Uterus (tissue), 3 donors: ENCODE measurements at regions not wholly inside any gene's neighbourhood (a gene's known extent, or its start where the extent isn't known, plus 50 kb on each side); places are given as distances from the start of the nearest gene placed in this dataset.
"Not testable (repeated sequence)": the region's sequence is repeated elsewhere in the genome, so short reads cannot be mapped to it uniquely, and the experiment has no call there.

Experiments
- DNase-seq, 2 donors: peaks; one replicate each; pipeline ENCODE4 v3.0.0-alpha.2; 2019 to 2020
- H3K27ac ChIP-seq, 2 donors: fragments of 200-600 bp; sonication (generic); 1 replicate in 1 of 2; 2 replicates in 1 of 2; pipeline ENCODE4 v1.5.1; 2016 to 2018
- H3K27me3 ChIP-seq, 2 donors: fragments of 200-600 bp; sonication (generic); one replicate each; pipeline ENCODE4 v1.5.1; 2018 to 2019; ENCODE audit warnings: control low read depth in 1 of 2
- H3K36me3 ChIP-seq, 2 donors: fragments of 200-600 bp; sonication (generic); one replicate each; pipeline ENCODE4 v1.5.1; 2019; ENCODE audit warnings: control low read depth in 1 of 2
- H3K4me1 ChIP-seq, 2 donors: fragments of 200-600 bp; sonication (generic); one replicate each; pipeline ENCODE4 v1.5.1; 2018 to 2019; ENCODE audit warnings: control low read depth in 1 of 2
- H3K4me3 ChIP-seq, 2 donors: fragments of 200-600 bp; sonication (generic); 1 replicate in 1 of 2; 2 replicates in 1 of 2; pipeline ENCODE4 v1.5.1; 2018 to 2019; ENCODE audit warnings: mild to moderate bottlenecking in 1 of 2
- H3K9me3 ChIP-seq, 2 donors: fragments of 200-600 bp; sonication (generic); one replicate each; pipeline ENCODE4 v1.5.1; 2019; ENCODE audit warnings: control low read depth in 1 of 2
- CTCF ChIP-seq, 4 experiments: fragments of 200-600 bp in 2 of 4; fragments of 450-650 bp in 2 of 4; sonication (generic) in 2 of 4; IDR thresholded peaks; one replicate each; pipeline ENCODE4 v1.5.1; 2016 to 2019; ENCODE audit warnings: antibody characterized with exemption in 4 of 4, mild to moderate bottlenecking in 2 of 4, moderate library complexity in 1 of 4
- POLR2A ChIP-seq, 2 donors: fragments of 450-650 bp; IDR thresholded peaks; one replicate each; pipeline ENCODE4 v1.6.1; 2016; ENCODE audit warnings: antibody characterized with exemption in 2 of 2, mild to moderate bottlenecking in 1 of 2, moderate library complexity in 1 of 2
- intact Hi-C: fragments of 100-400 bp; cut with DNase I; formaldehyde crosslinking; loops from one replicate; pipeline ENCODE4 v1.15.1; 2023; ENCODE audit warnings: low total_unique reads
- donor health status: DM: yes; HTN: yes; CAD: no.

GRCh38 chr21:17682924-17683323 lies 70.2 kb upstream of the BTG3 start:
- Histone ChIP-seq H3K27me3 (no peaks in the 10 kb centered on the region), H3K36me3 (no peaks in the 10 kb centered on the region), H3K9me3 (no peaks in the 10 kb centered on the region), H3K4me1 (no peaks in the 10 kb centered on the region), H3K27ac (no peak overlapping the region), H3K4me3 (no peak overlapping the region)
- intact Hi-C loops = loop anchor here (10.0 kb wide), 1 partner anchor 222 kb away; no protein-coding TSS in a partner anchor
- TF ChIP-seq CTCF (IDR thresholded peaks at IDR 0.05) (no peak), POLR2A (IDR thresholded peaks at IDR 0.05) (no peak)
- no peak for DNase-seq

- no peaks in the 10 kb centered on the region for H3K36me3 ChIP-seq
- H3K9me3 ChIP-seq = no peaks in the 10 kb centered on the region
- H3K27ac ChIP-seq = no peak overlapping the region
- H3K4me3 ChIP-seq = no peak overlapping the region
- no peak for TF ChIP-seq POLR2A (IDR thresholded peaks at IDR 0.05)
- TF ChIP-seq CTCF (IDR thresholded peaks at IDR 0.05) = peak; percentile 75 to 88 (median 86)
- H3K4me1 ChIP-seq = no peaks in the 10 kb centered on the region
- intact Hi-C loops = no loop called here
- no peak for DNase-seq
- H3K27me3 ChIP-seq = no peaks in the 10 kb centered on the region
These were observed 66.4 kb upstream of the BTG3 start for GRCh38 chr21:17679002-17679600.

GRCh38 chr21:17676930-17677329 lies 64.2 kb upstream of the BTG3 start:
- H3K9me3 ChIP-seq, H3K27ac ChIP-seq, H3K4me3 ChIP-seq, H3K36me3 ChIP-seq, intact Hi-C loops, H3K27me3 ChIP-seq, H3K4me1 ChIP-seq: not testable (repeated sequence)
- DNase-seq = peak; percentile 27 to 41

GRCh38 chr21:17674106-17674505 lies 61.4 kb upstream of the BTG3 start:
- Histone ChIP-seq H3K27me3 (no peaks in the 10 kb centered on the region), H3K4me3 (no peak overlapping the region), H3K27ac (no peak overlapping the region), H3K4me1 (no peaks in the 10 kb centered on the region), H3K36me3 (no peaks in the 10 kb centered on the region), H3K9me3 (no peaks in the 10 kb centered on the region)
- intact Hi-C loops = no loop called here
- no peak for DNase-seq
- TF ChIP-seq CTCF (IDR thresholded peaks at IDR 0.05) (no peak), POLR2A (IDR thresholded peaks at IDR 0.05) (no peak)

GRCh38 chr21:17673261-17674020 lies 60.7 kb upstream of the BTG3 start:
- intact Hi-C loops = no loop called here
- Histone ChIP-seq H3K9me3 (no peaks in the 10 kb centered on the region), H3K36me3 (no peaks in the 10 kb centered on the region), H3K4me3 (no peak overlapping the region), H3K4me1 (no peaks in the 10 kb centered on the region), H3K27me3 (no peaks in the 10 kb centered on the region), H3K27ac (peak overlapping the region in 1 of 2 donors; percentile 10)
- DNase-seq = no peak
- no peak for TF ChIP-seq POLR2A (IDR thresholded peaks at IDR 0.05)
- TF ChIP-seq CTCF (IDR thresholded peaks at IDR 0.05) = no peak
